Kidney epithelial cell (primary cell): ENCODE measurements at regions not wholly inside any gene's neighbourhood (a gene's known extent, or its start where the extent isn't known, plus 50 kb on each side); places are given as distances from the start of the nearest gene placed in this dataset.

ENCODE experiments used
- DNase-seq: peaks from one replicate; pipeline ENCODE4 v3.0.0-alpha.2; 2010; ENCODE audit warnings: low read depth
- H3K27me3 ChIP-seq: 2 replicates; pipeline ENCODE4 v1.6.0; 2011; ENCODE audit warnings: low read length; ENCODE audit not compliant: control insufficient read depth, insufficient read depth
- H3K36me3 ChIP-seq: 2 replicates; pipeline ENCODE4 v1.5.1; 2011; ENCODE audit warnings: low read length; ENCODE audit not compliant: control insufficient read depth, insufficient read depth
- H3K4me3 ChIP-seq: 2 replicates; pipeline ENCODE4 v1.5.1; 2011; ENCODE audit warnings: low read depth, mild to moderate bottlenecking, control low read depth, low read length
- CTCF ChIP-seq: IDR thresholded peaks from 2 replicates; pipeline ENCODE4 v1.5.1; 2011; ENCODE audit warnings: mild to moderate bottlenecking, moderate library complexity, low read length, control low read depth, inconsistent platforms; ENCODE audit not compliant: insufficient read depth, poor library complexity, severe bottlenecking

GRCh38 chr12:102567031-102567985 is 86.9 kb upstream of the IGF1 start:
- no peak overlapping the region for H3K4me3 ChIP-seq
- no peaks in the 10 kb centered on the region for H3K36me3 ChIP-seq
- H3K27me3 ChIP-seq = no peaks in the 10 kb centered on the region
- no peak for TF ChIP-seq CTCF
- peak; percentile 34 for DNase-seq

GRCh38 chr12:102565555-102565954 is 85.2 kb upstream of the IGF1 start:
- no peak for DNase-seq
- Histone ChIP-seq H3K27me3 (no peaks in the 10 kb centered on the region), H3K36me3 (no peaks in the 10 kb centered on the region), H3K4me3 (no peak overlapping the region)
- no peak for TF ChIP-seq CTCF

GRCh38 chr12:102564026-102564425 is 83.7 kb upstream of the IGF1 start:
- no peaks in the 10 kb centered on the region for H3K36me3 ChIP-seq
- H3K27me3 ChIP-seq = no peaks in the 10 kb centered on the region
- no peak overlapping the region for H3K4me3 ChIP-seq
- DNase-seq = no peak
- no peak for TF ChIP-seq CTCF

- Histone ChIP-seq H3K36me3 (no peaks in the 10 kb centered on the region), H3K27me3 (no peaks in the 10 kb centered on the region), H3K4me3 (no peak overlapping the region)
- no peak for DNase-seq
- no peak for TF ChIP-seq CTCF
Observed at GRCh38 chr12:102562836-102563425, 82.6 kb upstream of the IGF1 start.

- Histone ChIP-seq H3K27me3 (no peaks in the 10 kb centered on the region), H3K4me3 (no peak overlapping the region), H3K36me3 (no peaks in the 10 kb centered on the region)
- no peak for TF ChIP-seq CTCF
- DNase-seq = no peak
Observed at GRCh38 chr12:102551186-102551585, 70.8 kb upstream of the IGF1 start.
